Spleen (tissue), 11 donors: ENCODE measurements at regions not wholly inside any gene's neighbourhood (a gene's known extent, or its start where the extent isn't known, plus 50 kb on each side); places are given as distances from the start of the nearest gene placed in this dataset.

ENCODE experiments used
- DNase-seq: peaks from one replicate; pipeline ENCODE4 v3.0.0-alpha.2; 2020
- H3K27ac ChIP-seq, 8 donors: fragments of 200-600 bp; sonication (generic) in 7 of 8; 1 replicate in 4 of 8; 2 replicates in 4 of 8; pipeline versions ENCODE4 v1.5.0 to v1.8.0; 2016 to 2021; ENCODE audit warnings: inconsistent platforms in 4 of 8, mild to moderate bottlenecking in 4 of 8, moderate library complexity in 1 of 8
- H3K27me3 ChIP-seq, 7 donors: fragments of 200-600 bp; sonication (generic) in 6 of 7; replicated peaks in 1 of 7; 1 replicate in 4 of 7; 2 replicates in 3 of 7; pipeline versions ENCODE4 v1.5.0 to v1.8.0; 2016 to 2021; ENCODE audit warnings: inconsistent platforms in 3 of 7, mild to moderate bottlenecking in 1 of 7
- H3K36me3 ChIP-seq, 6 donors: fragments of 200-600 bp; sonication (generic) in 5 of 6; 1 replicate in 4 of 6; 2 replicates in 2 of 6; pipeline versions ENCODE4 v1.5.0 to v1.8.0; 2016 to 2021; ENCODE audit warnings: inconsistent platforms in 2 of 6
- H3K4me1 ChIP-seq, 6 donors: fragments of 200-600 bp; sonication (generic) in 5 of 6; 1 replicate in 3 of 6; 2 replicates in 3 of 6; pipeline versions ENCODE4 v1.5.0 to v1.8.0; 2016 to 2021; ENCODE audit warnings: inconsistent platforms in 3 of 6
- H3K4me3 ChIP-seq, 8 donors: fragments of 200-600 bp; sonication (generic) in 7 of 8; 1 replicate in 4 of 8; 2 replicates in 4 of 8; pipeline versions ENCODE4 v1.5.0 to v1.8.0; 2016 to 2021; ENCODE audit warnings: inconsistent platforms in 4 of 8, mild to moderate bottlenecking in 4 of 8, moderate library complexity in 2 of 8
- H3K9me3 ChIP-seq, 8 donors: fragments of 200-600 bp; sonication (generic) in 7 of 8; 1 replicate in 4 of 8; 2 replicates in 4 of 8; pipeline versions ENCODE4 v1.5.0 to v1.8.0; 2016 to 2021; ENCODE audit warnings: inconsistent platforms in 4 of 8
- POLR2A ChIP-seq, 3 donors: fragments of 450-650 bp; IDR thresholded peaks; one replicate each; pipeline ENCODE4 v1.5.1; 2017; ENCODE audit warnings: antibody characterized with exemption in 3 of 3, mild to moderate bottlenecking in 1 of 3
- POLR2AphosphoS5 ChIP-seq, 3 donors: sonication (generic); formaldehyde crosslinking; IDR thresholded peaks; one replicate each; pipeline ENCODE4 v1.5.1; 2017; ENCODE audit warnings: antibody characterized with exemption in 3 of 3
- WGBS, 5 donors: extraction: QIAGEN DNeasy Blood & Tissue Kit in 3 of 5; methylation state at CpG; one replicate each; pipeline versions ENCODE4 v1.1.5 to v1.1.7; 2013 to 2018; 5-methylcytosine and 5-hydroxymethylcytosine counted together
- intact Hi-C: fragments of 100-400 bp; cut with DNase I; formaldehyde crosslinking; loops from one replicate; pipeline ENCODE4 v1.15.0; 2023; ENCODE audit warnings: low total_unique reads
- TF ChIP-seq, protein P1 (sequence below), 11 experiments: fragments of 200-600 bp in 7 of 11; fragments of 450-650 bp in 4 of 11; sonication (generic) in 4 of 11; IDR thresholded peaks in 8 of 11; conservative IDR thresholded peaks in 3 of 11; 1 replicate in 7 of 11; 2 replicates in 4 of 11; pipeline versions ENCODE4 v1.4.0 to v1.8.0; 2016 to 2021; ENCODE audit warnings: antibody characterized with exemption in 11 of 11, inconsistent platforms in 4 of 11, mild to moderate bottlenecking in 1 of 11
- donor health status: healthy with polysubstance abuse.
- donor health status: DM: no; HTN: no; CAD: no; lungs with moderate emphysema.
- donor health status: DM: no; HTN: no; CAD: no.
- donor health status: Bipolar disorder and iron deficiency.
- donor health status: healthy.
- donor health status: DM: no; HTN: no; CAD: no.
- donor health status: DM: yes; HTN: yes; CAD: no.

GRCh38 chr2:7929281-7929680 lies 752.6 kb upstream of the ID2 start:
- Histone ChIP-seq H3K4me1 (no peaks in the 10 kb centered on the region), H3K27ac (no peak overlapping the region), H3K27me3 (no peaks in the 10 kb centered on the region), H3K9me3 (no peaks in the 10 kb centered on the region), H3K4me3 (no peak overlapping the region), H3K36me3 (no peaks in the 10 kb centered on the region)
- 89 to 97% (median 94%) methylated on average over 9 of the region's 9 CpGs for WGBS, 5 donors
- TF ChIP-seq POLR2A (IDR thresholded peaks at IDR 0.05) (no peak), POLR2AphosphoS5 (IDR thresholded peaks at IDR 0.05) (no peak)
- TF ChIP-seq, protein P1, sequence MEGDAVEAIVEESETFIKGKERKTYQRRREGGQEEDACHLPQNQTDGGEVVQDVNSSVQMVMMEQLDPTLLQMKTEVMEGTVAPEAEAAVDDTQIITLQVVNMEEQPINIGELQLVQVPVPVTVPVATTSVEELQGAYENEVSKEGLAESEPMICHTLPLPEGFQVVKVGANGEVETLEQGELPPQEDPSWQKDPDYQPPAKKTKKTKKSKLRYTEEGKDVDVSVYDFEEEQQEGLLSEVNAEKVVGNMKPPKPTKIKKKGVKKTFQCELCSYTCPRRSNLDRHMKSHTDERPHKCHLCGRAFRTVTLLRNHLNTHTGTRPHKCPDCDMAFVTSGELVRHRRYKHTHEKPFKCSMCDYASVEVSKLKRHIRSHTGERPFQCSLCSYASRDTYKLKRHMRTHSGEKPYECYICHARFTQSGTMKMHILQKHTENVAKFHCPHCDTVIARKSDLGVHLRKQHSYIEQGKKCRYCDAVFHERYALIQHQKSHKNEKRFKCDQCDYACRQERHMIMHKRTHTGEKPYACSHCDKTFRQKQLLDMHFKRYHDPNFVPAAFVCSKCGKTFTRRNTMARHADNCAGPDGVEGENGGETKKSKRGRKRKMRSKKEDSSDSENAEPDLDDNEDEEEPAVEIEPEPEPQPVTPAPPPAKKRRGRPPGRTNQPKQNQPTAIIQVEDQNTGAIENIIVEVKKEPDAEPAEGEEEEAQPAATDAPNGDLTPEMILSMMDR (IDR thresholded peaks at IDR 0.05 in 8 of 11, conservative IDR thresholded peaks at IDR 0.05 in 3 of 11): no peak
- DNase-seq: no peak
- intact Hi-C loops: no loop called here

DNA sequence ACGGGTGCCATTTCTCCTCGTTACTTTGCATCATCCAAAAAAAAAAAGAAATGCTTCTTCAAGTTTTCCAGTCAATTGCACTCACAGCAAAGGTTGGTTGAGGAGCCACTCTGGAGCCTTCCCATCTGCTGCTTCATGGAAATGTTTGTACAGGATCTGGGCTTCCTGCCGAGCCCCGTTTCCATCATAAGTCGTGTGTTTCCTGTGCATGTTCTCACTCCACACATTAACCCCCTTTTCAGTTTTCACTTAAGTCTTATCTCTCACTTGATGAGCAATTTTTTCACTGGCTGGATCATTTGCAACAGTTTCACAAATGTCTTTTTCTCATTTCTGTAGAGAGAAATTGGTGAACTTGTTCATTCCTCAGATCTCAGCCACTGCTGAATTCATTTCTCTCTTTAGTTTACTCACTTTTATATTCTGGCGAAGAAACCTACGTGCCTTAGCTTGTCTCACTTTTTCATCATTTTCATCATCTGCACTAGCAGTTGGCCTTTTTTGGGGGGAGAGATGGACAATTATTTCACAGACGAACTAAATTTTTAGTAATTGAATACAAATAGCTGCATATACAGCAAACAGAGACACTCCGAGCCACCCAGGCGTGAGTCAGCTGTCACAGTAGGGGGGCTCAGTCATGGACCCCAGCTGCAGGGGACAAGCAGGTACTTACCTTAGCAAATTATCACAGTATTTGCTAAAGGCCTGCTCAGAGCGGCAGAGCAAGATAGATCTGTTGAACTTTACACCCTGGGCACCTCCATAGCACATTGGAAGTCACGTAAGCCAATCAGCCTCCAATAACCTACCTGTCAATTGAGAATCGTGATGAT lies 750.8 kb upstream of the ID2 start:
- WGBS, 5 donors: 65 to 72% (median 71%) methylated on average over 13 of the region's 13 CpGs
- H3K4me3 ChIP-seq: no peak overlapping the region
- no peaks in the 10 kb centered on the region for H3K4me1 ChIP-seq
- no peaks in the 10 kb centered on the region for H3K9me3 ChIP-seq
- no peaks in the 10 kb centered on the region for H3K36me3 ChIP-seq
- intact Hi-C loops: no loop called here
- H3K27ac ChIP-seq: no peak overlapping the region
- no peak for DNase-seq
- no peak for TF ChIP-seq POLR2AphosphoS5 (IDR thresholded peaks at IDR 0.05)
- TF ChIP-seq POLR2A (IDR thresholded peaks at IDR 0.05): no peak
- TF ChIP-seq, protein P1 (IDR thresholded peaks at IDR 0.05 in 8 of 11, conservative IDR thresholded peaks at IDR 0.05 in 3 of 11): no peak
- H3K27me3 ChIP-seq: no peaks in the 10 kb centered on the region

DNA sequence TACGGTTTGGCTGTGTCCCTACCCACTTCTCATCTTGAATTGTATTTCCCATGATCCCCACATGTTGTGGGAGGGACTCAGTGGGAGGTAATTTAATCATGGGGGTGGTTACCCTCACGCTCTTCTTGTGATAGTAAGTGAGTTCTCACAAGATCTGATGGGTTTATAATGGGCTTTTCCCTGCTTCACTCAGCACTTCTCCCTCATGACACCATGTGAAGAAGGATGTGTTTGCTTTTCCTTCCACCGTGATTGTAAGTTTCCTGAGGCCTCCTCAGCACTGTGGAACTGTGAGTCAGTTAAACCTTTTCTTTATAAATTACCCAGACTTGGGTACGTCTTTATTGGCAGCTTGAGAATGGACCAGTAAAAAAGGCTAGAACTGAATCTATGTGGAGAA lies 750.0 kb upstream of the ID2 start:
- intact Hi-C loops: no loop called here
- TF ChIP-seq POLR2AphosphoS5 (IDR thresholded peaks at IDR 0.05) (no peak), POLR2A (IDR thresholded peaks at IDR 0.05) (no peak)
- TF ChIP-seq, protein P1 (IDR thresholded peaks at IDR 0.05 in 8 of 11, conservative IDR thresholded peaks at IDR 0.05 in 3 of 11): no peak
- WGBS, 5 donors: 83 to 92% (median 87%) methylated on average over 4 of the region's 4 CpGs

DNA sequence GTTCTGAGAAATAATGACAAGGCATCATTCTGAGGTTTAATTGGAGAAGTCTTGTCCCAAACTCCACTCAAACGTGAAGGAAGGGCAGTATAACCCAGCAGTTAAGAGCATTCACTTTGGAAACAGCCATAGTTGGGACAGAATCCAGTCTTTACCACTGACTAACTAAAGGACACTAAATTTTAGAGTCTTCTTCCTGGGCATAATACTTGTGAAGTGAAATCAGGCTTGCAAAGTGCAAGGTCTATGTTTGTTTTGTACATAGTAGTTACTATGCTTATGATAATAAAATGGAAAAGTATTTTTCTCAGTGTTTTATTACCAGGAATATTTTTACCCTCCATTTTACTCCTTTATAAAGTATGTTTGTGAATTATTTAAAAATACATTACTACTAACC lies 748.2 kb upstream of the ID2 start:
- WGBS, 5 donors: 50 to 75% (median 73%) methylated on average over 1 of the region's 1 CpG
- no peaks in the 10 kb centered on the region for H3K27me3 ChIP-seq

More for the DNA sequence above, 750.0 kb upstream of the ID2 start:
- Histone ChIP-seq H3K36me3 (no peaks in the 10 kb centered on the region), H3K4me3 (no peak overlapping the region), H3K9me3 (no peaks in the 10 kb centered on the region), H3K4me1 (no peaks in the 10 kb centered on the region), H3K27me3 (no peaks in the 10 kb centered on the region), H3K27ac (no peak overlapping the region)
- DNase-seq: no peak

More for the DNA sequence above, 748.2 kb upstream of the ID2 start:
- intact Hi-C loops: no loop called here
- H3K9me3 ChIP-seq: no peaks in the 10 kb centered on the region
- no peak overlapping the region for H3K4me3 ChIP-seq
- no peak overlapping the region for H3K27ac ChIP-seq
- no peaks in the 10 kb centered on the region for H3K4me1 ChIP-seq
- DNase-seq: no peak
- no peaks in the 10 kb centered on the region for H3K36me3 ChIP-seq
- TF ChIP-seq POLR2A (IDR thresholded peaks at IDR 0.05): no peak
